DOHH2 (cell line): ENCODE measurements at regions not wholly inside any gene's neighbourhood (a gene's known extent, or its start where the extent isn't known, plus 50 kb on each side); places are given as distances from the start of the nearest gene placed in this dataset.

Experiments
- EZH2phosphoT487 ChIP-seq: fragments of 200-600 bp; sonication (generic); IDR thresholded peaks from 2 replicates; pipeline ENCODE4 v1.6.1; 2017; ENCODE audit warnings: borderline replicate concordance, mild to moderate bottlenecking, antibody characterized with exemption, low read length, moderate library complexity, mixed read lengths
- TF ChIP-seq, protein P1 (sequence below): fragments of 200-600 bp; sonication (generic); IDR thresholded peaks from one replicate; pipeline ENCODE4 v1.5.1; 2014; ENCODE audit warnings: antibody characterized with exemption, mild to moderate bottlenecking, low read depth, low read length; ENCODE audit not compliant: poor library complexity, severe bottlenecking

DNA sequence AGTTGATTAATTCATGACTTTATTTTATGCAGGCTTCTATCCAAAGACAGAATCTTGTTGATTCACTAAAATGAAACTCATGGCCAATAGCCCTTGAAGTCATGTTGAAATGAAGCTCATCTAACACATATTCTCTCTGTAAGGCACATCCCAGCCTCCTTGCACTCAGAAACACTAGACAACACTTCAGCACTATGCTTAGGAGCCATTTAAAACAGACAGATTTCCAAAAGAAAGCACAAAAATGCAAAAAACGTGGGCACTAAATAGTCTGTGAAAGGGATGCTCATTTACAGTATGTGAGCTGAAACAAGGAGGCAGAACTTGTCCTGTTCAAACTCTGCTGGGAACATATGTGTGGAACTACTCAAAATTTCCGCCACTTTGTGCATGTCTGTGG, 124.4 kb downstream of the MYCN start:
- TF ChIP-seq, protein P1, sequence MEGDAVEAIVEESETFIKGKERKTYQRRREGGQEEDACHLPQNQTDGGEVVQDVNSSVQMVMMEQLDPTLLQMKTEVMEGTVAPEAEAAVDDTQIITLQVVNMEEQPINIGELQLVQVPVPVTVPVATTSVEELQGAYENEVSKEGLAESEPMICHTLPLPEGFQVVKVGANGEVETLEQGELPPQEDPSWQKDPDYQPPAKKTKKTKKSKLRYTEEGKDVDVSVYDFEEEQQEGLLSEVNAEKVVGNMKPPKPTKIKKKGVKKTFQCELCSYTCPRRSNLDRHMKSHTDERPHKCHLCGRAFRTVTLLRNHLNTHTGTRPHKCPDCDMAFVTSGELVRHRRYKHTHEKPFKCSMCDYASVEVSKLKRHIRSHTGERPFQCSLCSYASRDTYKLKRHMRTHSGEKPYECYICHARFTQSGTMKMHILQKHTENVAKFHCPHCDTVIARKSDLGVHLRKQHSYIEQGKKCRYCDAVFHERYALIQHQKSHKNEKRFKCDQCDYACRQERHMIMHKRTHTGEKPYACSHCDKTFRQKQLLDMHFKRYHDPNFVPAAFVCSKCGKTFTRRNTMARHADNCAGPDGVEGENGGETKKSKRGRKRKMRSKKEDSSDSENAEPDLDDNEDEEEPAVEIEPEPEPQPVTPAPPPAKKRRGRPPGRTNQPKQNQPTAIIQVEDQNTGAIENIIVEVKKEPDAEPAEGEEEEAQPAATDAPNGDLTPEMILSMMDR: no peak
- no peak for TF ChIP-seq EZH2phosphoT487
